ENCODE measurements at regions not wholly inside any gene's neighbourhood (a gene's known extent, or its start where the extent isn't known, plus 50 kb on each side); places are given as distances from the start of the nearest gene placed in this dataset.

GRCh38 chr12:91339106-91339505, 156.5 kb upstream of the DCN start:
- TF ChIP-seq POU2F2 (IDR thresholded peaks at IDR 0.05; ENCODE audit: low read depth, low read length) (no peak), POLR2A (IDR thresholded peaks at IDR 0.05; ENCODE audit: low read depth, low read length) (no peak)

All from GM12891 (cell line).